ENCODE measurements at regions not wholly inside any gene's neighbourhood (a gene's known extent, or its start where the extent isn't known, plus 50 kb on each side); places are given as distances from the start of the nearest gene placed in this dataset.

DNA sequence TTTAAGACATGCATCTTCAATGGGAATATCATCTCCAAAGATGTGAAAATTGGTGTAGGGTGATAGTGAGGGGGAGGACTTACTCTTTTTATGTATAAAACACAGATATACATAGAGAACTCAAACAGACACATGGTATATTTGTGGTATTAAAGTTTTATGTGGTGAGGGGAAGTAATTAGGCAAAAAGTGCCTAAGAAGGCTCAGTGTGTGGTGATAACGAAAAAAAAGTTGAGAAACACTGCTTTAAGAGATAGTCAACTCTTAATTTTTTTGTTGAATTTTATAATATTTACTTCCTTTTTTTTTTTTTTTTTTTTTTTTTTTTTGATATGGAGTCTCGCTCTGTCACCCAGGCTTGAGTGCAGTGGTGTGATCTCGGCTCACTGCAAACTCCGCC, 174.2 kb upstream of the FRMD4B start:
- TF ChIP-seq, protein P1, sequence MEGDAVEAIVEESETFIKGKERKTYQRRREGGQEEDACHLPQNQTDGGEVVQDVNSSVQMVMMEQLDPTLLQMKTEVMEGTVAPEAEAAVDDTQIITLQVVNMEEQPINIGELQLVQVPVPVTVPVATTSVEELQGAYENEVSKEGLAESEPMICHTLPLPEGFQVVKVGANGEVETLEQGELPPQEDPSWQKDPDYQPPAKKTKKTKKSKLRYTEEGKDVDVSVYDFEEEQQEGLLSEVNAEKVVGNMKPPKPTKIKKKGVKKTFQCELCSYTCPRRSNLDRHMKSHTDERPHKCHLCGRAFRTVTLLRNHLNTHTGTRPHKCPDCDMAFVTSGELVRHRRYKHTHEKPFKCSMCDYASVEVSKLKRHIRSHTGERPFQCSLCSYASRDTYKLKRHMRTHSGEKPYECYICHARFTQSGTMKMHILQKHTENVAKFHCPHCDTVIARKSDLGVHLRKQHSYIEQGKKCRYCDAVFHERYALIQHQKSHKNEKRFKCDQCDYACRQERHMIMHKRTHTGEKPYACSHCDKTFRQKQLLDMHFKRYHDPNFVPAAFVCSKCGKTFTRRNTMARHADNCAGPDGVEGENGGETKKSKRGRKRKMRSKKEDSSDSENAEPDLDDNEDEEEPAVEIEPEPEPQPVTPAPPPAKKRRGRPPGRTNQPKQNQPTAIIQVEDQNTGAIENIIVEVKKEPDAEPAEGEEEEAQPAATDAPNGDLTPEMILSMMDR (IDR thresholded peaks at IDR 0.05): no peak
- TF ChIP-seq POLR2AphosphoS5 (IDR thresholded peaks at IDR 0.05): no peak
- TF ChIP-seq EP300 (IDR thresholded peaks at IDR 0.05): no peak
- TF ChIP-seq POLR2A (IDR thresholded peaks at IDR 0.05): no peak
- peaks cover 17 to 27% (median 23%) of the 10 kb centered on the region in 4 donors for H3K4me1 ChIP-seq
- no peak for ATAC-seq (ENCODE audit: low FRiP score in 2 of 2)
- no peaks in the 10 kb centered on the region for H3K9me3 ChIP-seq
- no peak for DNase-seq
- H3K27ac ChIP-seq: no peak overlapping the region
- no peaks in the 10 kb centered on the region for H3K36me3 ChIP-seq
- whole genome bisulfite sequencing, 2 donors: 70 to 79% methylated on average over 4 of the region's 4 CpGs
- no peak overlapping the region for H3K4me3 ChIP-seq
- no peaks in the 10 kb centered on the region for H3K27me3 ChIP-seq

DNA sequence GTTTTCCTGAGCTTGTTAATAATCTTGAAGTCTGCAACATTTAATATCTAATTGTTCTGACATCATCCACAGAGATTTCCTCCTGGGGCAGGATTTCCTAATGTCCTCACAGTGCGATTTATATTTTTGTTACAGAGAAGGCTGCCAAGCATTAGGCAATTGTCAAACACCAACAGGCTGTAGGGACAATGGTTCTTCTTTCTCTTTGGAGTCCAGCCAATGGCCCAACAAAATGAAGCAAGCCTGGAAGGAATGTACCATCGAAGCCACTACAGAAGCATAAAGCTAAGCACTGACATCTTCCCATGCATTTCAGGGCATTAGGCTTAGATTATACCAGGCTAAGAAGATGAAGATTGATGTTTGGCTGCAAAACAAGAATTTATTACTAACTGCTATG, 173.0 kb upstream of the FRMD4B start:
- DNase-seq: peak in 1 of 2 donors; percentile 57
- 7 to 19% methylated on average over 2 of the region's 2 CpGs for WGBS, 2 donors
- H3K4me1 ChIP-seq: peaks cover 17 to 27% (median 23%) of the 10 kb centered on the region in 4 donors

DNA sequence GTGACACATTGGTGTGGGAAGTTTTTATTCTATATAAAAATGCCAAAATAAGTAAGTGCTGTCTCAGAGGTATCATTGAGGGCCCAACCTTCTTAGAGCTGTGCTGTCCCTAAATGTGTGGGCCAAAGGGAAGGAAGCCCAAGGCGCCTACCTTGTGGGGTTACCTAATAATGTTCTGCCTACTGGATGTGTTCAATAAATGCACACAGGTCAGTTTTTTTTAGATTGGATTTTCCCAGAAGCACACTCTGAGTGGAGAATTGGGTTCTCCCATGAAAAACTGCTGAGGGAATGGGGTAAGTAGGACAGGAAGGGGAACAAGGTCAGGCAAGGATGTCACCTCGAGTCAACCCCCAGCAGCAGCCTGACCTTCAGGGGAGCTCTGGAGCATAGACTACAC, 168.7 kb upstream of the FRMD4B start:
- H3K27ac ChIP-seq: no peak overlapping the region
- no peak for DNase-seq
- peaks cover 6 to 17% (median 12%) of the 10 kb centered on the region in 4 donors for H3K4me1 ChIP-seq
- no peaks in the 10 kb centered on the region for H3K9me3 ChIP-seq
- no peak for ATAC-seq (ENCODE audit: low FRiP score in 2 of 2)
- no peaks in the 10 kb centered on the region for H3K27me3 ChIP-seq
- H3K36me3 ChIP-seq: no peaks in the 10 kb centered on the region
- TF ChIP-seq, protein P1 (IDR thresholded peaks at IDR 0.05): no peak
- 70 to 75% methylated on average over 2 of the region's 2 CpGs for WGBS, 2 donors
- no peak overlapping the region for H3K4me3 ChIP-seq

More for the DNA sequence above, 173.0 kb upstream of the FRMD4B start:
- peak overlapping the region in 2 of 4 donors; percentile 1 to 38 for H3K27ac ChIP-seq
- H3K9me3 ChIP-seq: no peaks in the 10 kb centered on the region
- no peaks in the 10 kb centered on the region for H3K27me3 ChIP-seq
- TF ChIP-seq POLR2A (IDR thresholded peaks at IDR 0.05) (no peak), EP300 (IDR thresholded peaks at IDR 0.05) (peak in 2 of 4 donors; percentile 16 to 56), POLR2AphosphoS5 (IDR thresholded peaks at IDR 0.05) (peak; percentile 53 to 73)
- TF ChIP-seq, protein P1 (IDR thresholded peaks at IDR 0.05): no peak
- no peaks in the 10 kb centered on the region for H3K36me3 ChIP-seq
- no peak overlapping the region for H3K4me3 ChIP-seq
- ATAC-seq (ENCODE audit: low FRiP score in 2 of 2): peak in 1 of 2 donors; percentile 89

DNA sequence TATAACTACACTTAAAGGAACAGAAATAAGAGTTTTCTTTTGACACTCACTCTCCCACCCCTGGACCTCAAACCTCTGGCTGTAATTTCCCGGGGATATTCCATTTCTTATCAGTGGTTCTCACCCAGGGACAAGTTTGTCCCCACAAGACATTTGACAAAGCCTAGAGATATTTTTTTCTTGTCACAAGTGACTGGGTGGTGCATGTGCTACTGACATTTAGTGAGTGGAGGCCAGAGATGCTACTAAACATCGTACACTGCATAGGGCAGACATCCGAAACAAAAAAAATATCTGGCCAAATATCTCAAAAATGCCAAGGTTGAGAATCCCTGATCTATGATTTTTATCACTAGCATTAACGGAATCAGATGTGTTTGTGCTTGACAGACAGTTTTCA, 168.0 kb upstream of the FRMD4B start:
- no peak for ATAC-seq (ENCODE audit: low FRiP score in 2 of 2)
- TF ChIP-seq EP300 (IDR thresholded peaks at IDR 0.05) (no peak), POLR2A (IDR thresholded peaks at IDR 0.05) (no peak), POLR2AphosphoS5 (IDR thresholded peaks at IDR 0.05) (no peak)
- TF ChIP-seq, protein P1 (IDR thresholded peaks at IDR 0.05): no peak
- Histone ChIP-seq H3K27ac (peak overlapping the region in 1 of 4 donors; percentile 37), H3K27me3 (no peaks in the 10 kb centered on the region), H3K4me1 (peaks cover 0 to 10% (median 5%) of the 10 kb centered on the region in 4 donors), H3K36me3 (no peaks in the 10 kb centered on the region), H3K9me3 (no peaks in the 10 kb centered on the region), H3K4me3 (no peak overlapping the region)
- no peak for DNase-seq
- WGBS, 2 donors: 69 to 80% methylated on average over 4 of the region's 4 CpGs

DNA sequence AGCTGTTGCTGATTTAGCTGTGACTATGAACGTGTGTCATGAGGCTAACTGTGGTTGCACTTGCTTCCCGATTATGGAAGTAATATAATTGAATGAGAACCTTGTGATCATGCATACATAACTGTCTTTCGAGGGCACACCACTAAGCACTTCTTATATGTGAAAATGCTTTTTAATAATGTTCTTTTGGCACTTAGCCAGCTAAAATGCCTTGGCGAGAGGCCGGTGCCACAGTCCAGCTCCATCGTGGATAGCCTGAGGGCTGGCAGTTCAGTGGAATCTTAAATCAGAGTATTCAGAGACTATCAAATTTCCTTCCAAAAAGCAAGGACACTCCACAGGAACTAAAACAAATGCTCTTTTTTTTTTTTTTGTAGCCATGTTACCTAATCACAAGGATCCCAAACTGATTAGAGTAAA, 161.6 kb upstream of the FRMD4B start:
- H3K27ac ChIP-seq: no peak overlapping the region
- DNase-seq (no peak), ATAC-seq (ENCODE audit: low FRiP score in 2 of 2) (no peak)
- H3K27me3 ChIP-seq: peaks cover 0 to 3% (median 0%) of the 10 kb centered on the region in 4 donors
- H3K4me1 ChIP-seq: peaks cover 0 to 5% (median 2%) of the 10 kb centered on the region in 4 donors
- H3K4me3 ChIP-seq: no peak overlapping the region
- H3K9me3 ChIP-seq: no peaks in the 10 kb centered on the region
- no peaks in the 10 kb centered on the region for H3K36me3 ChIP-seq
- 60 to 67% methylated on average over 6 of the region's 6 CpGs for WGBS, 2 donors
- no peak for TF ChIP-seq EP300 (IDR thresholded peaks at IDR 0.05)
- TF ChIP-seq, protein P1 (IDR thresholded peaks at IDR 0.05): no peak
